Choroid plexus epithelial cell (primary cell): ENCODE measurements at regions not wholly inside any gene's neighbourhood (a gene's known extent, or its start where the extent isn't known, plus 50 kb on each side); places are given as distances from the start of the nearest gene placed in this dataset.
"Not testable (repeated sequence)": the region's sequence is repeated elsewhere in the genome, so short reads cannot be mapped to it uniquely, and the experiment has no call there.

ENCODE experiments used
- DNase-seq: peaks from one replicate; pipeline ENCODE4 v3.0.0-alpha.2; 2010; ENCODE audit warnings: low read depth
- H3K4me3 ChIP-seq: 2 replicates; pipeline ENCODE4 v1.5.1; 2011; ENCODE audit warnings: low read depth, mild to moderate bottlenecking, control low read depth, low read length, moderate library complexity
- CTCF ChIP-seq: conservative IDR thresholded peaks from 2 replicates; pipeline ENCODE4 v1.5.1; 2011; ENCODE audit warnings: low read depth, mild to moderate bottlenecking, control low read depth, inconsistent platforms, low read length, moderate library complexity

DNA sequence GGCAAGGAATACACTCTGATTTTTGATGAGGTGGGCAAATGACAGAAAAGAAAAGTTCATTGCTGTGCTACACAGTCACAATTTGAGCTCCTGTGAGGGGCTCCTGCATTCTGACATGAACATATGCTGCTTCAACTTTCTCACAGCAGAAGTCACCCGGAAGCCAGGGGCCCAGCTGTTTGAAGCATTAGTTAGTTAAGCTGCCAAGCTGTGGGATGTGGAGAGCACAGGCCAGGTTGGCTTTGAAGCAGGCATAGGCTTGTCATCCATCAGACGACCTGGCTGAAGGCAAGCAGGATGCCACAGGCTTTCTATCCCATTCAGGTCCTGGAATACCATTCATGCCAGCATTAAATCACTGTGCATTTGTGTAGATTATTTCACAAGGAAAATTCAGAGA lies 63.1 kb downstream of the MTNR1B start:
- no peak overlapping the region for H3K4me3 ChIP-seq
- TF ChIP-seq CTCF: no peak
- DNase-seq: peak; percentile 73

DNA sequence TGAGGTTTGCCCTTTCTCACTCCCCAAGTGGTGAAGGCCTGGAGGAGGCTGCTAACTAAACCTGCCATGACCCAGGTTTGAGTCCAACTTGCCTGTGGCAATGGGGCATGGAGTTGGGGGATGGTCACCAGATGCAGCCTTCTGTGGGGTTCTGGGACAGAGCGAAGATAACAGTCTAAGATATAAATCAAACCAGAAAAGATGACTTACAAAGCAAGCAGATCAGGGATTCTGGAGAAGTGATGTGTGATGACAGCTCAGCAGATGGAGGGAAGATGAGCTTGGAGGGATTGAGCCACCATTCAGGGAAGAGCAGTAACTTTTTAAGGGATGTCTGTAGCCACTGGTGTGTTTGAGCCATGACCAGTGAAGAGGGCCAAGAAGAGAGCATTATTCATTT lies 63.6 kb downstream of the MTNR1B start:
- TF ChIP-seq CTCF: no peak
- H3K4me3 ChIP-seq: no peak overlapping the region
- DNase-seq: no peak

- TF ChIP-seq CTCF: no peak
These were observed 64.7 kb downstream of the MTNR1B start for GRCh38 chr11:93034031-93034722.

GRCh38 chr11:93034723-93035039 lies 65.2 kb downstream of the MTNR1B start:
- no peak for TF ChIP-seq CTCF
- no peak overlapping the region for H3K4me3 ChIP-seq
- DNase-seq: no peak

More at GRCh38 chr11:93034031-93034722, 64.7 kb downstream of the MTNR1B start:
- no peak overlapping the region for H3K4me3 ChIP-seq
- DNase-seq: peak; percentile 97

GRCh38 chr11:93038521-93038920 lies 69.1 kb downstream of the MTNR1B start:
- DNase-seq: no peak
- no peak for TF ChIP-seq CTCF
- H3K4me3 ChIP-seq: no peak overlapping the region

DNA sequence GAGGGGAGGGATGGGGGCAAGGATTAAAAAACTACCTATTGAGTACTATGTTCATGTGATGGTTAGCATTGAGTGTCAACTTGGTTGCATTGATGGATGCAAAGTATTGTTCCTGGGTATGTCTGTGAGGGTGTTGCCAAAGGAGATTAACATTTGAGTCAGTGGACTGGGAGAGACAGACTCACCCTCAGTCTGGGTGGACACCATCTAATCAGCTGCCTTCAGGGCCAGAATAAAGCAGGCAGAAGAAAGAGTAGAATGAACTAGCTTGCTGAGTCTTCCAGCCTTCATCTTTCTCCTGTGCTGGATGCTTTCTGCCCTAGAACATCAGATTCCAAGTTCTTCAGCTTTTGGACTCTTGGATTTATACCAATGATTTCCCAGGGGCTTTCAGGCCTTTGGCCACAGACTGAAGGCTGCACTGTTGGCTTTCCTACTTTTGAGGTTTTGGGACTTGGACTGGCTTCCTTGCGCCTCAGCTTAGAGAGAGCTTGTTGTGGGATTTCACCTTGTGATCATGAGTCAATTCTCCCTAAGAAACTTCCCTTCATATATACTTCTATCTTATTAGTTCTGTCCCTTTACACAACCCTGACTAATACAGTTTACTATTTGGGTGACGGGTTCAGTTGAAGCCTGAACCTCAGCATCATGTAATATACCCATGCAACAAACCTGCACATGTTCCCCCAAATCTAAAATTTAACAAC lies 70.2 kb downstream of the MTNR1B start:
- no peak for TF ChIP-seq CTCF
- H3K4me3 ChIP-seq: no peak overlapping the region
- peak; percentile 37 for DNase-seq

DNA sequence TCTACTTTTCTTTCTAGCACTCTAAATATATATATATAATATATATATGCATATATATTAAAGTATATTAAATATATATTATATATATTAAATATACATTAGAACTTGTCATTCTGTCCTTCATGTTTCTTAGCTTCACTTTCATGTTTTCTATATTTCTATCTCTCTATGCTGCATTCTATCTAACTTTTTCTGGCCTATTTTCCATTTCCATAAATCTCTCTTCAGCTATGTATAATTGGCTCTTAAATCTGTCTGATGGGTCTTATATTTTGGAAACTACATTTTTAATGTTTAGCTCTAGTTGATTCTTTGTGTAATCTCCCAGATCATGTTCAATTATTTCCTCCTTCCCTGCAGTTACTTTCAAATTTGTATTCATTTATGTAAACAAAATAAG lies 72.2 kb downstream of the MTNR1B start:
- no peak for DNase-seq

DNA sequence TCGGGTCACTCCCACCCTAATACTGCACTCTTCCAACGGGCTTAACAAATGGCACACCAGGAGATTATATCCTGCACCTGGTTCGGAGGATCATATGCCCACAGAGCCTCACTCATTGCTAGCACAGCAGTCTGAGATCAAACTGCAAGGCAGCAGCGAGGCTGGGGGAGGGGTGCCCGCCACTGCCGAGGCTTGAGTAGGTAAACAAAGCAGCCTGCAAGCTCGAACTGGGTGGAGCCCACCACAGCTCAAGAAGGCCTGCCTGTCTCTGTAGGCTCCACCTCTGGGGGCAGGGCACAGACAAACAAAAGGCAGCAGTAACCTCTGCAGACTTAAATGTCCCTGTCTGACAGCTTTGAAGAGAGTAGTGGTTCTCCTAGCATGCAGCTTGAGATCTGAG lies 73.7 kb downstream of the MTNR1B start:
- DNase-seq, H3K4me3 ChIP-seq: not testable (repeated sequence)

More for the DNA sequence above, 72.2 kb downstream of the MTNR1B start:
- no peak overlapping the region for H3K4me3 ChIP-seq
- no peak for TF ChIP-seq CTCF
